K562 (cell line): ENCODE measurements at regions not wholly inside any gene's neighbourhood (a gene's known extent, or its start where the extent isn't known, plus 50 kb on each side); places are given as distances from the start of the nearest gene placed in this dataset.
A peak's percentile ranks its signal among the peaks of the same experiment; 100 is the strongest.

ENCODE experiments used
- ATF1 ChIP-seq, 2 experiments: fragments of 450-650 bp in 1 of 2; IDR thresholded peaks; 2 replicates each; pipeline ENCODE4 v1.6.1; 2016; ENCODE audit warnings: missing compliant biosample characterization in 1 of 2, missing genetic modification characterization in 1 of 2
- BRD9 ChIP-seq: fragments of 450-650 bp; IDR thresholded peaks from 2 replicates; pipeline ENCODE4 v1.6.1; 2018; ENCODE audit warnings: low read depth; ENCODE audit not compliant: partially characterized antibody
- CBX2 ChIP-seq: fragments of 200-600 bp; sonication (generic); IDR thresholded peaks from one replicate; pipeline ENCODE4 v1.6.1; 2012; ENCODE audit warnings: mild to moderate bottlenecking, low read length, inconsistent platforms; ENCODE audit not compliant: insufficient read depth, poor library complexity, severe bottlenecking
- CBX5 ChIP-seq: IDR thresholded peaks from 2 replicates; pipeline ENCODE4 v1.6.1; 2014; ENCODE audit warnings: low read depth, borderline replicate concordance
- DACH1 ChIP-seq: fragments of 450-650 bp; IDR thresholded peaks from 2 replicates; pipeline ENCODE4 v1.6.1; 2018; ENCODE audit not compliant: partially characterized antibody
- DIDO1 ChIP-seq: fragments of 450-650 bp; IDR thresholded peaks from 2 replicates; pipeline ENCODE4 v1.6.1; 2016; ENCODE audit warnings: low read depth, missing biosample characterization, missing genetic modification characterization
- HOXB6 ChIP-seq: fragments of 250-450 bp; sonication (Bioruptor Pico); IDR thresholded peaks from 2 replicates; pipeline ENCODE4 v1.5.1; 2022; ENCODE audit warnings: mild to moderate bottlenecking, borderline replicate concordance
- MED1 ChIP-seq: sonication (generic); formaldehyde crosslinking; IDR thresholded peaks from 2 replicates; pipeline ENCODE4 v1.8.1; 2023; ENCODE audit warnings: missing genetic modification reagents, borderline replicate concordance
- TCF7 ChIP-seq: sonication (generic); IDR thresholded peaks from 2 replicates; pipeline ENCODE4 v1.6.1; 2016; ENCODE audit warnings: antibody characterized with exemption, borderline replicate concordance
- XRCC5 ChIP-seq: fragments of 200-400 bp; formaldehyde crosslinking; IDR thresholded peaks from 2 replicates; pipeline ENCODE4 v1.6.1; 2017; ENCODE audit warnings: low read depth, mild to moderate bottlenecking, low read length
- ZNF134 ChIP-seq: fragments of 250-450 bp; sonication (Bioruptor Pico); conservative IDR thresholded peaks from 2 replicates; pipeline ENCODE4 v1.4.0; 2020
- ZNF324 ChIP-seq: fragments of 250-450 bp; sonication (Bioruptor Pico); IDR thresholded peaks from 2 replicates; pipeline ENCODE4 v1.4.0; 2020; ENCODE audit warnings: mild to moderate bottlenecking
- TF ChIP-seq, protein P1 (sequence below), 2 experiments: fragments of 450-650 bp; IDR thresholded peaks; 2 replicates each; pipeline ENCODE4 v1.6.1; 2016; ENCODE audit warnings: mild to moderate bottlenecking in 2 of 2, borderline replicate concordance in 1 of 2, low read depth in 1 of 2, moderate library complexity in 1 of 2
- TF ChIP-seq, protein P2 (sequence below): conservative IDR thresholded peaks from 2 replicates; pipeline ENCODE4 v1.6.1; 2011; ENCODE audit warnings: low read depth, mild to moderate bottlenecking, low read length; ENCODE audit not compliant: control insufficient read depth
- TF ChIP-seq, protein P3 (sequence below): fragments of 450-650 bp; formaldehyde crosslinking; IDR thresholded peaks from 2 replicates; pipeline ENCODE4 v1.4.0; 2022; ENCODE audit warnings: missing genetic modification characterization
- TF ChIP-seq, protein P4 (sequence below): fragments of 250-450 bp; sonication (Bioruptor Pico); IDR thresholded peaks from 2 replicates; pipeline ENCODE4 v1.8.0; 2021; ENCODE audit warnings: moderate library complexity, mild to moderate bottlenecking, inconsistent platforms

DNA sequence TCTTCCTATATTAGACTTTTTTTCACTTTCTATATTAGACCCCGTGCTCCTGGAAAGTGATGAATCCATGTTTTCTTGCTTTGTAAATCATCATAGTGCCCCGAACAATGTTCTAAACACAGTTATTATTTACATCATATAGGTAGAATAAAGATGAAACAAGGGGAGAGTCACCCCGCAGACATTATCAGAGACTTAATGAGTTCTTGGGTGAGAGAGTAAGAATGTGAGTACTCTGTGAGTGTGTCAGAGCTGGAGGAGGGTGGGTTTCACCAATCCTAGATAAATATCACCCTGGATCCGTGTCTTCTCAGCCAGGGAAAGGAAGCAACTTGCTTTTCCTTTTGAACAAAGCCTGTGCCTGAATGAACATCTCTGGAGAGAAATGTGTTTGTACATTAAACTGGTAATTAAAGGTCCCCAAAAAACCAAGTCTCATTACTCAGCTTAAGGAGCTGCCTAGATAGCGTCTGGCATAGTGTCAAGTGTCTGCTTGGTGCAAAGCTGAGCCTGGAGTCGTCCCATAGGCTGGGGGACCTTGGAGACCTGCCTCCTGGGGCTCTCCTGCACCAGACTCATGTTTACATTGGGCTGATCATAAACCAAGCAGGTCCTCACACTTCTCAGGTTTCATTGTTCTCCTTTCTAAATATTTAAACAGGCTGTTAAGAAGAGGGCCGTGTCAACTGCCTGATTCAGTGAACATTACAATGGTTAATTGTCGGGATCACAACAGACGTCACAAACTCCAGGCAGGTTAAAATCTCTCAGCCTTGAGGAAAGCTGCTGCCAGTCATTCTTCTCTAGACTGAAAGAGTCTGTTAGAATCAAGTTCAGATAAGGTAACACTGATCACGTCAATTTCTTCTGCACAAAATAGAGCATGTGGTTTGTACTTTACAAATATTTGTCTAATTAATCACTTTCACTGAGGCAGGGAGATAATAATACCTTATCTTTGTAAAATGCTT is 179.7 kb upstream of the MYLIP start (continued):
- TF ChIP-seq, protein P1, sequence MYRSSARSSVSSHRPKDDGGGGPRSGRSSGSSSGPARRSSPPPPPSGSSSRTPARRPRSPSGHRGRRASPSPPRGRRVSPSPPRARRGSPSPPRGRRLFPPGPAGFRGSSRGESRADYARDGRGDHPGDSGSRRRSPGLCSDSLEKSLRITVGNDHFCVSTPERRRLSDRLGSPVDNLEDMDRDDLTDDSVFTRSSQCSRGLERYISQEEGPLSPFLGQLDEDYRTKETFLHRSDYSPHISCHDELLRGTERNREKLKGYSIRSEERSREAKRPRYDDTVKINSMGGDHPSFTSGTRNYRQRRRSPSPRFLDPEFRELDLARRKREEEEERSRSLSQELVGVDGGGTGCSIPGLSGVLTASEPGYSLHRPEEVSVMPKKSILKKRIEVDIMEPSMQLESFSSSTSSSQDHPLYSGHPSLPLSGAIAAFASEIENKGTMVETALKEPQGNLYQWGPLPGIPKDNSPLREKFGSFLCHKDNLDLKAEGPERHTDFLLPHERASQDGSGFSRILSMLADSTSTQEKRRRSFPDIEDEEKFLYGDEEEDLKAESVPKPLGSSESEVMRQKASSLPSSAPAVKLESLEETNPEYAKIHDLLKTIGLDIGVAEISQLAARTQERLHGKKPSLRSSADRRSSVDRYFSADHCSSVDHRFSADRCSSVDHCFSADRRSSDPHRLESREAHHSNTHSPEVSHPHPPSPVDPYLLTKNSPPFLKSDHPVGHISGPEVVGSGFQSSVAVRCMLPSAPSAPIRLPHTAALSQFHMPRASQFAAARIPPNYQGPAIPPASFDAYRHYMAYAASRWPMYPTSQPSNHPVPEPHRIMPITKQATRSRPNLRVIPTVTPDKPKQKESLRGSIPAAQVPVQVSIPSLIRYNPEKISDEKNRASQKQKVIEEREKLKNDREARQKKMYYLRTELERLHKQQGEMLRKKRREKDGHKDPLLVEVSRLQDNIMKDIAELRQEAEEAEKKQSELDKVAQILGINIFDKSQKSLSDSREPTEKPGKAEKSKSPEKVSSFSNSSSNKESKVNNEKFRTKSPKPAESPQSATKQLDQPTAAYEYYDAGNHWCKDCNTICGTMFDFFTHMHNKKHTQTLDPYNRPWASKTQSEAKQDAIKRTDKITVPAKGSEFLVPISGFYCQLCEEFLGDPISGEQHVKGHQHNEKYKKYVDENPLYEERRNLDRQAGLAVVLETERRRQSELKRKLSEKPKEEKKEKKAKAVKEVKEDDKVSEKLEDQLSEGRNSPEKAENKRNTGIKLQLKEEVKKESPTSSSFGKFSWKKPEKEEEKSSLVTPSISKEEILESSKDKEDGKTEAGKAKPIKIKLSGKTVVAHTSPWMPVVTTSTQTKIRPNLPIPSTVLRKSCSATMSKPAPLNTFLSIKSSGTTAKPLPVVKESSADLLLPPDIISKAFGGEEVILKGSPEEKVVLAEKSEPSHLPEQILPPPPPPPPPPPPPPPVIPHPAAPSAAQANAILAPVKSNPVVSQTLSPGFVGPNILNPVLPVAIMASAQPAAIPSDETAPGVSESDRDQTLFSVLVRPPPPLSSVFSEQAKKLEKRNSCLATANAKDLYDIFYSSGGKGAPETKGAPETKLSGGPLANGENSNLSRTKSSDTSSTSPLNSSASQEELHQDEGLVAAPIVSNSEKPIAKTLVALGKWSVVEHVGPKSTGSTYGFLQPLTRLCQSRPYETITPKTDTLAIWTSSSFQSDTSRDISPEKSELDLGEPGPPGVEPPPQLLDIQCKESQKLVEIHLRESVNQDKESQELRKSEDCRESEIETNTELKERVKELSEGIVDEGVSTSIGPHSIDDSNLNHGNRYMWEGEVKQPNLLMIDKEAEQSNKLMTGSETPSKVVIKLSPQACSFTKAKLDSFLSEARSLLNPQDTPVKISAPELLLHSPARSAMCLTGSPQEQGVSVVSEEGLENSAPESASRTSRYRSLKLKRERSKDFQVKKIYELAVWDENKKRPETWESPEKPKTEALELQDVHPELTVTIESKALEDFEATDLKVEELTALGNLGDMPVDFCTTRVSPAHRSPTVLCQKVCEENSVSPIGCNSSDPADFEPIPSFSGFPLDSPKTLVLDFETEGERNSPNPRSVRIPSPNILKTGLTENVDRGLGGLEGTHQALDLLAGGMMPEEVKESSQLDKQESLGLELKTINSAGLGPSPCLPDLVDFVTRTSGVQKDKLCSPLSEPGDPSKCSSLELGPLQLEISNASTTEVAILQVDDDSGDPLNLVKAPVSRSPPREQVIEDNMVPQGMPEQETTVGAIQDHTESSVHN (IDR thresholded peaks at IDR 0.05; ENCODE audit: borderline replicate concordance in 1 of 2, low read depth in 1 of 2) = no peak
- TF ChIP-seq CBX2 (no peak), MED1 (CRISPR knock-in tag) (no peak), TCF7 (no peak), DIDO1 (tag) (no peak), XRCC5 (no peak), DACH1 (peak; percentile 39), ZNF134 (no peak), ZNF324 (no peak), ATF1 (CRISPR knock-in tag; IDR thresholded peaks at IDR 0.05) (no peak), ATF1 (tag; IDR thresholded peaks at IDR 0.05) (peak; percentile 43), CBX5 (no peak), BRD9 (no peak), HOXB6 (CRISPR knock-in tag) (no peak)
- TF ChIP-seq, protein P2, sequence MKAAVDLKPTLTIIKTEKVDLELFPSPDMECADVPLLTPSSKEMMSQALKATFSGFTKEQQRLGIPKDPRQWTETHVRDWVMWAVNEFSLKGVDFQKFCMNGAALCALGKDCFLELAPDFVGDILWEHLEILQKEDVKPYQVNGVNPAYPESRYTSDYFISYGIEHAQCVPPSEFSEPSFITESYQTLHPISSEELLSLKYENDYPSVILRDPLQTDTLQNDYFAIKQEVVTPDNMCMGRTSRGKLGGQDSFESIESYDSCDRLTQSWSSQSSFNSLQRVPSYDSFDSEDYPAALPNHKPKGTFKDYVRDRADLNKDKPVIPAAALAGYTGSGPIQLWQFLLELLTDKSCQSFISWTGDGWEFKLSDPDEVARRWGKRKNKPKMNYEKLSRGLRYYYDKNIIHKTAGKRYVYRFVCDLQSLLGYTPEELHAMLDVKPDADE = no peak
- TF ChIP-seq, protein P3, sequence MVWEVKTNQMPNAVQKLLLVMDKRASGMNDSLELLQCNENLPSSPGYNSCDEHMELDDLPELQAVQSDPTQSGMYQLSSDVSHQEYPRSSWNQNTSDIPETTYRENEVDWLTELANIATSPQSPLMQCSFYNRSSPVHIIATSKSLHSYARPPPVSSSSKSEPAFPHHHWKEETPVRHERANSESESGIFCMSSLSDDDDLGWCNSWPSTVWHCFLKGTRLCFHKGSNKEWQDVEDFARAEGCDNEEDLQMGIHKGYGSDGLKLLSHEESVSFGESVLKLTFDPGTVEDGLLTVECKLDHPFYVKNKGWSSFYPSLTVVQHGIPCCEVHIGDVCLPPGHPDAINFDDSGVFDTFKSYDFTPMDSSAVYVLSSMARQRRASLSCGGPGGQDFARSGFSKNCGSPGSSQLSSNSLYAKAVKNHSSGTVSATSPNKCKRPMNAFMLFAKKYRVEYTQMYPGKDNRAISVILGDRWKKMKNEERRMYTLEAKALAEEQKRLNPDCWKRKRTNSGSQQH (CRISPR knock-in tag) = no peak
- TF ChIP-seq, protein P4, sequence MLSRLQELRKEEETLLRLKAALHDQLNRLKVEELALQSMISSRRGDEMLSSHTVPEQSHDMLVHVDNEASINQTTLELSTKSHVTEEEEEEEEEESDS = no peak
